Left renal pelvis (tissue), 4 donors: ENCODE measurements at regions not wholly inside any gene's neighbourhood (a gene's known extent, or its start where the extent isn't known, plus 50 kb on each side); places are given as distances from the start of the nearest gene placed in this dataset.

ENCODE experiments used
- DNase-seq, 4 donors: peaks; one replicate each; pipeline ENCODE4 v3.0.0-alpha.2; 2013; ENCODE audit warnings: low read depth in 4 of 4, low spot score in 3 of 4

- no peak for DNase-seq
Measured at GRCh38 chr6:108734271-108734922, 113.8 kb upstream of the ARMC2 start.

GRCh38 chr6:108735310-108736001 is 112.8 kb upstream of the ARMC2 start:
- DNase-seq = no peak

- DNase-seq = no peak
Measured at GRCh38 chr6:108736002-108736361, 112.2 kb upstream of the ARMC2 start.

GRCh38 chr6:108736832-108737231 is 111.4 kb upstream of the ARMC2 start:
- DNase-seq = no peak

GRCh38 chr6:108737594-108738546 is 110.4 kb upstream of the ARMC2 start:
- no peak for DNase-seq

GRCh38 chr6:108738684-108739416 is 109.4 kb upstream of the ARMC2 start:
- DNase-seq = no peak

GRCh38 chr6:108739496-108740330 is 108.5 kb upstream of the ARMC2 start:
- no peak for DNase-seq

- no peak for DNase-seq
Measured at GRCh38 chr6:108741331-108741989, 106.8 kb upstream of the ARMC2 start.

GRCh38 chr6:108742041-108742440 is 106.2 kb upstream of the ARMC2 start:
- no peak for DNase-seq

GRCh38 chr6:108744244-108744972 is 103.8 kb upstream of the ARMC2 start:
- no peak for DNase-seq

- no peak for DNase-seq
Measured at GRCh38 chr6:108744996-108745395, 103.2 kb upstream of the ARMC2 start.

GRCh38 chr6:108745664-108746336 is 102.4 kb upstream of the ARMC2 start:
- no peak for DNase-seq

GRCh38 chr6:108746366-108746765 is 101.9 kb upstream of the ARMC2 start:
- no peak for DNase-seq

- peak in 1 of 4 donors; percentile 12 for DNase-seq
Measured at GRCh38 chr6:108746836-108747575, 101.2 kb upstream of the ARMC2 start.

GRCh38 chr6:108748055-108748454 is 100.2 kb upstream of the ARMC2 start:
- no peak for DNase-seq

GRCh38 chr6:108748959-108749358 is 99.3 kb upstream of the ARMC2 start:
- DNase-seq = no peak

GRCh38 chr6:108750801-108751200 is 97.4 kb upstream of the ARMC2 start:
- DNase-seq = no peak
